GM19240 (cell line): ENCODE measurements at regions not wholly inside any gene's neighbourhood (a gene's known extent, or its start where the extent isn't known, plus 50 kb on each side); places are given as distances from the start of the nearest gene placed in this dataset.

ENCODE experiments used
- DNase-seq: peaks from one replicate; pipeline ENCODE4 v3.0.0; 2011; ENCODE audit warnings: low spot score; ENCODE audit not compliant: insufficient read length

DNA sequence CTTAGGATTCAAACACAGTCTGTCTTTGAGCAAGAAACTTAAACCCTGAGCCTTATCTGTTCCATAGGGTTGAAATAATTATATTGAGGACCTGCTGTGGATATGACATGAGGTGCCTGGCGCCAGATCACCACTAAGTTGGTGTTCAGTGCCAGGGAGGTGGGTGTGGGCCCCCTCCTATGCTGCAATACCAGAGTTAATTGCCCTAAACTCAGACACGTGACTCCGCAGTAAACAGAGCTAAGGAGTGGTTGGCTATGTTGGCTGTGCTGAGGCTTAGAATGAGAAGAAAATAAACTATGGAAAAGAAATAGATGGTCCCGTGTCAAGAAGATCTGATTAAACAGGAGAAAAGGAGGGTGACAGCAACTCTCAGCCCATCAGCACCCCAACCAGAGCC lies 419.4 kb upstream of the JARID2 start:
- no peak for DNase-seq

DNA sequence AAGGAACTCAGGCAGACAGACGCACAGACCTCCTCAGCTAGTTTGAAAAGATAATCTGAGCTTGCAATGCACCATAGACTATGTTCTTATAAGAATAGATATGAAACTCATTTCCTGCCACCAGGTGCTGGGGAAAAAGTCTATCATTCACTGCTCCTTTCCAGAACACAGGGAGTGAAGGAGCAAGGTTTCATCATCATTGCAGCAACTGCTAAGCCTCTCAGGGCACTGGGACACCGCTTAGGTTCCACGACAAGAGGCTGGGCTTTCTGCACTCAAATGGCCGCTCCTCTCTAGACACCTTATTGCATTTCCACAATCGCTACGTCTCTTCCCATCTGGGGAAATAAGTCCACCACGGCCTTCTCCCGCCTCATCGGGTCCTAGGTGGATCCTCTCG lies 418.5 kb upstream of the JARID2 start:
- DNase-seq, result no peak

DNA sequence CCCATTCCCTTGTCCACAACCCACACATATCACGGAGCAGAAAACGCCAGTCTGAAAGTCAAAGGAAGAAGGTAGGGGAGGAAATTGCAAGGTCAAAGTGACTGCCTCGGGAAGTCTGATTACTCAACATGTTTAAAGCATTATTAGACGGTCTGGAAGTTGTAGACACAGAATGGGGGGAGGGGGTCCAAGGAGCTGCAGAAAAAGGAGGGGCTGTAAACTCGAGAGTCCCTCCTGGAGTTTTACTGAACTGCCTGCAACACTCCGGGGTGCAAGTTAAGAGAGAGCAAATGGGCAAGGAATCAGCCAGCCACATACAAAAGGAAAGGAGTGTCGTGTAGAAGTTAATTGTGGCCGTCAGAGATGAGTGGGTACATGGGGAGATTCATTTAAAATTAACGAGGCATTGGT lies 417.7 kb upstream of the JARID2 start:
- DNase-seq, result no peak

DNA sequence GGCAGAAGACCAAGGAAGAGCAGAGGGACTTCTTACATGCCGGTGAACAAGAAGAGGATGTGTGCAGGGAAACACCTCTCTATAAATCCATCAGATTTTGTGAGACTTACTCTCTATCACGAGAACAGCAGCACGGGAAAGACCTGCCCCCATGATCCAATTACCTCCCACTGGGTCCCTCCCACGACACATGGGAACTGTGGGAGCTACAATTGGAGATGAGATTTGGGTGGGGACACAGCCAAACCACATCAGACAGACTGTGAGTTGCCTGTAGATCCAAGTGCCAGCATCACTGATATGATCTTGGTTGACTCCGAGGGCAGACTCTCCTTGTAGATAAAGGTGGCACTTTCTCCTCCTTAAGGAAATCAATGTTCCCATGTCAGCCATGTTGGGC lies 414.8 kb upstream of the JARID2 start:
- no peak for DNase-seq

DNA sequence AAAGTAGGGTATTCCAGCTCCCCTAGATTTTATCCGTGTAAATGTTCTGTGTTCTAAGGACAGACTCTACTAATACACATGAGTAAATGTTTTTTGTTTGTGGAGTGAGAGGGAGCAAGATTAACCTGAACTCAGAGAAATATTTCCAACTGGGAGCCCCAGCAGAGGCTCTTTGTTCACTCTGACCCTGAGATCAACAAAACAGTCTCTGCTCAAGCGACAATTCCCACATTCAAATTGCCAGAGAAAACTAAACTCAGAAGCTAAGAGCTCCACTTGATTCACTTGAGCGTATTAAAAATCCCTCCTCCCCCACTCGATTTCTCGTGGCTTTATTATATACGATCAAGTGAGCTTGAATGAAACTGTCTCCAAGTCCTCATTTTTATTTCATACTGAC lies 413.9 kb upstream of the JARID2 start:
- DNase-seq, result no peak

DNA sequence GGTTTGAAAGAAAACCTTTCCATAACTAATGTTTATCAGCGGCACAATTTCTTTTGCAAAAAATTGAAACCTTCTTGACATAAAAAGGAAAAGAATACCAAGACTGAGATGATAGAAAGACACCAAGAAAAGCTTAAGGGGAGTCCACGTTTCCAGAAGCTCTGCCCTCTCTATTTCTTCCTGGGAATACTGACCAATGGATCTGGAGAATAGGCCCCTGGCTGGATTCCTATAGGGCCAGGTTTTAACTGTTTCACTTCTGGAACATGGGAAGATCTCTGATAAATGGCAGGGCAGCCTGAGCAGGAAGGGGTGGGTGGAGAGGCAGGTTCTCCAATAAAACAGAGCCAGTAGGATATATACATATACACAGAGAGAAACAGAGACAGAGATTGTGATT lies 413.4 kb upstream of the JARID2 start:
- no peak for DNase-seq

DNA sequence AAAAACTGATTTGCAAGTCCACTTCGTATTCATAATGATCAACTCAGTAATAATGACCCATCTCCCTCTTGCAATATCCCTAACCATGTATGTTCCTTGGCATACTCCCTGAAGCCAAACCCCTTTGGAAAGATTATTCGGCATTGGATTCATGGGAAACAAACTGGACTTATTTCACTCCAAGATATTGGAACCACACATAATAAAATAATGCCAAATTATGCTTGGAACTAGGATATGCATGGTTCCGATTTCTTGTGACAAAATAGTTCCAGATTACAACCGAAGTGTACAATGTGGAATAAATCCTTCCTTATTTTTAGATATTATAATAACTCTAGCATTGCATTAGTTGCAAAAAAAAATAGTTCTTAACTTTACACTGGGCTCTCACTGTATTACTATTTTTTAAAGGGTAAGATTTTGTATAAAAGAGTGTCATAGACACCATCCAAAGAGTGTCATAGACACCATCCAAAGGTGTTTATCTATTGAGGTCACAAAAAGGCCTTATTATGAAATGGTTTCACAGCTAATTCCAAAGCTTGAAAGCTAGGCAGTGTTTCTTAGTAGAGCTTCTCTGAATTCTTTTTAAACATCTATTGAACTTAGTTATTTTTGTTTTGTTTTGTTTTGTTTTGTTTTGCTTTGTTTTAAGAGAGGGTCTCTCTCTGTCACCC lies 410.9 kb upstream of the JARID2 start:
- no peak for DNase-seq

DNA sequence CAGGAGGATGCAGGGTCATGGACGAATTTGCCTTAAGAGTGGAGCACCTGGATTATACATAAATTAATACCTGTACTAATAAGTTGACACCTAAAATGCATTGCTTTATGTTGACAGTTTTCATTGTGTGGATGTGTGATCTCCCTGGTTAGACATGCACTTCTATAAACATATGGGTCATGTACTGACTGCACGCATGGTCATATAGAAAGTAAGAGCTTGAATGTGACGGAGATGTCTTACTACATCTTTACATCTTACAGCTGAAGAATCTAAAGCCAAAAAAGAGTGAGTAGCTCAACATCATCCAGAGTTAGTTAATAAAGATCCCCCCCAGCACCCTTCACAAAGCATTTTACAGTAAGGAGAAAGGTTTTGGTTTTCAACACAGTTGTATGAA lies 408.4 kb upstream of the JARID2 start:
- DNase-seq, result no peak

DNA sequence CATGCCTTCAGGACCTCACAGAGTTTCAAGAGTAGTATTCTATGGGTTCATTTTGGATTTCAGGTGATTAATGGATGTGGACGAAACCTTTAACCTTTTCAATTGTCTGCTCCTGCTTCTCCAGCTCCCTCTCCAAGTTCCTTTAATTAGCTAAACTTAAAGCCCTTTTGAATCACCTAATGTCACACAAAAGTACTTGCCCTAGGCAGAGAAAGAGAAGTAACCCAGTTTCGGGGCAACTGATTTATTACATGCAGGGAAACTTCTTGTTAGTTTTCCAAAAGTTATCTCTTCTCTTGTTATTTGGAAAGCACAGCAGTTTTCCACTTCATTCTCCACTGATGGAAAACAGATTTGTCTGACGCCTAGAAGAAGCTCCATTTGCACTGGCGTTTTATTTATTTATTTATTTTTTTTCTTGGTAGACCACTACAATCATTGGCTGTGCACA lies 407.7 kb upstream of the JARID2 start:
- DNase-seq, result no peak

DNA sequence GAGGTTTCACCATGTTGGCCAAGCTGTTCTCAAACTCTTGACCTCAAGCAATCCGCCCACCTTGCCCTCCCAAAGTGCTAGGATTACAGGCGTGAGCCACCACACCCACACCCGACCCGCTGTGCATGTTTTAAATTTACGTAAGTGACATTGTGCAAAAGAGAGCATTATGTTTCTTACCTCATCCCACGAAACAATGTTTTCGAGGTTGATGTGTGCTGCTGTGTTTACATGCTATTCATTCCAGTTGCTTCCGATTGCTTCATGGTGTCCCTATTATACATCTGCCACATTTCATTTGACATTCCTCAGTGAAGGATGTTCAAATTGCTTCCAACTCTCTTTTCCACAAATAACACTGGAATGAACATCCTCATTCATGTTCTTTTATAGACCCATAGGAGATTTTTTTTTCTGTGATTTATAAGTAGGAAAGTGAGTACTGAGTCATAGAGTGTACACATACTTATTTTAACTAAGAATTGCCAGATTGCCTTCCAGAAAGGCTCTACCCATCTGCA lies 403.9 kb upstream of the JARID2 start:
- no peak for DNase-seq

DNA sequence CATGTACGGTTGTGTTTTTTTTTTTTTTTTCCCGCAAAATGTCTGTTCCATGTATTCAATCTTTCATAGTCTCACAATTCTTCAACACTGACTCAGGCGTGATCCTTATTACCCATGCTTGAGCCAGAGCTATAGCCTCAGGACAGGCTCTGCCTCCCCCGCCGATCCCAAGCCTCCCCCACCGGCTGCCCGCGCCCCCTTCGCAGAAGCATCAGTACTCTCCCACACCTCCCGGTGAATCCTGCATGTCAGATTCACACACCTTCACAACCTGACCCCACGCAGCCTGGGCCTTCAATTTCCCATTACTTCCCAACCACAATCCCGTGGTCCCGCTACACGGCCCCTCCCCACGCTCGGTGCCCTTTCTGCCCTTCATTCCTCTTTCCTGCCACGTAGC lies 401.5 kb upstream of the JARID2 start:
- DNase-seq, result no peak

DNA sequence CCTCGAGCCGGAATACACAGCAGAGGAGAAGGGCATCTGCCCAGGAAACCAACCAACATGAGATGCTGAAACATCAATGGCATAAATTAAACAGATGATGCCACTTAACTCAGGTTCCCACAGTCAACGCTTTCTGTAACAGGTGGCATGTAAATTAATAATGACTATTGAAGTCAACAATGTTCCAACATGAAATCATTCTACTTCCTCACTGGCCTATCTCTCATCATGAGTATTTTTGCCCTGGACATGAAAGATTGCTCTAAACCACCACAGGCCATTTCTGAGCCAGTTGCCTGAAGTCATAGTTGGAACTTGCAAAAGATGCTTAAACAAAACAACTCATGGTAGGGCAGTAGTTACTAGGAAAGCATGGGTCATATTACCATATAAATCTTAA lies 397.9 kb upstream of the JARID2 start:
- DNase-seq, result no peak

DNA sequence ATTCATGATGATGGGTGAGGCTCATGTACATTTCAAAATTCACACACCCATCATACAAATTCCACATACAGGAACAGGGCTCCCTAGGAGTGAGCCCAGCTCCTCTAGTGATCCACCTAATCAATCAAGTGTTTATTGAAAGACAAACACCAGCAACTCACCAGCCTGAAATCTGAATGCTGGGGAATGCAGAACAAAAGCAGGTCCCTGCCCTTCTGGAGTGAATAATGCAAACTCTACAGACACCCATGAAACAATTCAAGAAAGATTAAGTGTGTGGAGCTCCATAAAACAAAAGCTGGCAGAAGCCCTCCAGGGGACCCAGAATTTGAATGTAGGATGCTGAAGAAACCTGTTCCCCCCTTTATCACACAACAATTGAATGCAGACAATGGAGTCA lies 396.7 kb upstream of the JARID2 start:
- DNase-seq, result no peak

DNA sequence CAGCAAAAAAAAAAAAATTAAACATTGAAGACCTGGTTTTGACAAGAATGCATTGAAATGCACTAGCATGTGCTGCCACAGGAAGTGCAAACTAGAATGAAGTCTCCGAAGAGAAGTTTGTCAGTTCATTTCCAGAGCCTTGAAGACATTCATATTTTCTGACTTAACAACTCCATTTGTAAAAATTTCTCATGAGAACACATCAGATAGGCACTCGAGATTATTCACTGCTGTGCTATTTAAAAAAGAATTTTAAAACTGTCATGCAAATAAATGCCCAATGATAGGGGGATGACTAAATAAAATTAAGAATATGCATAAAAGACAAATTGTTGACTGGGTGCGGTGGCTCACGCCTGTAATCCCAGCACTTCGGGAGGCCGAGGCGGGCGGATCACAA lies 394.6 kb upstream of the JARID2 start:
- no peak for DNase-seq

DNA sequence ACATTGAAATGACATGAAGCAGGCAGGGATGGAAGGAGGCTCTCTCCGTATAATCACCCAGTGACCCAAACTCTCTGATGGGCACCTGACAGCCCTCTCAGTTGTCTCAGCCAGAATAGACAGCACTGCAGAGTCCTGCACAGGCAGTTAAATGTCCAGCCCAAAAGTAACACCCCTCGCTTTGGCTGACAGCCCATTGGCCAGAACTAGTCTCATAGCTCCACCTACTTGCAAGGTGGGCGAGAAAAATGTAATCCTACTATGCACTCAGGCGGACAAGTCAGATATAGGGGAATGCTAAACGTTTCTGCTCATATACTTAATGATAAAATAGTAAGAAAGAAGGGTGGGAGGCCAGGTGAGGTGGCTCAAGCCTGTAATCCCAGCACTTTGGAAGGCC lies 393.5 kb upstream of the JARID2 start:
- no peak for DNase-seq

DNA sequence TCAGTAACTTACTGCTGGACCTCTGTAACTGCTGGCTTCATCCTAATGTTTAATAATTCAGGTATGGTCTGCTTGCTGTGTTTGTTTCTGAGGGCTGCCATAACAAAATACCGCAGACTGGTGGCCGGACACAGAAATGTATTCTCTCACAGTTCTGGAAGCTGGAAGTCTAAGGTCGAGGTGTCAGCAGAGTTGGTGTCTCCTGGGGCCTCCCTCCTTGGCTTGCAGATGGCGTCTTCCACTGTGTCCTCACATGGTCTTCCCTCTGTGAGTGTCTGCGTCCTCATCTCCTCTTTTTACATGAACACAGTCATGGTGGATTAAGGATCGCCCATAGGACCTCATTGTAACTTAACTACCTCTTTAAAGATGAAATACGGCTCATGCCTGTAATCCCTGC lies 389.7 kb upstream of the JARID2 start:
- DNase-seq, result no peak

DNA sequence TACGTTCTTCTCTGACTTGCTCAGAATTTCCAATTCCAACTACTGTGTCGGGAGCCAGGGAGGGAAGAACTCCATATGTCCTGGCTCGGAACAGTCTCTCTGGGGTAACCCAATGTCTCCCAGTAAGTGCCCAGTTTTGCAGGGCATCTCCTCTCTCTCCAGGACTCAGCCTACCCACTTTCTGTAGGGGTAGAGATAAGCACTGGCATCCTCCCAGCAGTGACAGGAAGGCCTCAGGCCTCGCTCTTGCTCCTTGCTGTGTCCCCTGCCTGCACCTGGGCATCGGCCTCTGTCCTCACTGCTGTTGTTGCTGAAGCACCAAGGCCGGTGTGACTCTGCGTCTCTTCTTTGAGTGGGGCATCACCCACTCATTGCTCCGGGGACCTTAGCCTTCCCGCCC lies 388.9 kb upstream of the JARID2 start:
- DNase-seq, result no peak

DNA sequence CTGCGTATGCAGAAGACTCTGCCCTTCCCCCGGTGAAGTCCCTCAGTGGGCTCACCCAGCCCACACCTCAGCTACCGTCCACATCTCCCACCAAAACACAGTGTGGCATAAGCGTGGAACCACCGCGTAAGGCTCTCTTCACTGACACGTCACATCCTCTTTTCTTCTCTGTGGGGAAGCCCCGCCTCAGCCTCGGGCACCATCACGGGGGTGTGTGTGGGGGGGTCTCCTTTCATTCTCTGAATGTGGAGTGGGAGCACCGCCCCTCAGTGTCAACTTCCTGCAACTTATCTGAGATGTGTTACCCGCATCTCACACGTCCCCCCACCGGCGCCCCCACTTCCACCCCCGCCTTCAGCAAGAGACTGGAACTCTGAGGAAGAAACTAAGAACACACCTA lies 388.4 kb upstream of the JARID2 start:
- DNase-seq, result no peak

DNA sequence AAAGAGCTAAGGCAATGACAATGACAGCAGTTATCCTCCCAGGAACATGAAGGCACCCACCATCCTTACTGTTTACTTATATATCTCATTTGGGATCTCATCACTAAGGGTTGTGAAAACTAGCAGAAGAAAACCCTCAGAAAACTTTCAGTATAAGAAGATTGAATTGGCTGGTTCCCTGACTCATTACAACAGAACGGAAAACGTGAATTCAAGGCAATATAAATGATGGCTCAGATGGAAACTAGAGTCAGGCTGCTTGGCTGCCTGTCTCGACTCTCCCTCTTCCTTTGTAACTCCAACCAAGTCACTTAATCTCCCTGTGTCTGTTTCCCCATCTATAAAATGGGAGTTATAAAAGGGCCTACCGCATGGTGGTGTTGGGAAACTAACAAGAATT lies 387.1 kb upstream of the JARID2 start:
- no peak for DNase-seq

DNA sequence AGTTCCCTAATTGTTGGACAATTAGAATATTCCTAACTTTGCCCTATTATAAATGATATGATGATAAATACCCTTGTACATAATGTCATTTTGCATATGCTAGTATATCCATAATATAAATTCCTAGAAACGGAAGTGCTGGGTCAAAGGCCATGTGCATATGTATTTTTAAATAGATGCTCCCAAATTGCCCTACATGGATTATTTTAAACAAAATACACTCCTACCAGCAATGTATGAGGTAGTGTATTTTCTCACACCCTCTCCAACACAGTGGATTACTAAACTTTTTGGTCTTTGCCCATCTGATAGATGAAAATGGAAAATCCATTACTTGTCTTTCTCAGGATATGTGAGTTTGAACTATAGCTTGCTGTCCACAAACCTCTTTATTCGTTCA lies 385.1 kb upstream of the JARID2 start:
- DNase-seq, result no peak

DNA sequence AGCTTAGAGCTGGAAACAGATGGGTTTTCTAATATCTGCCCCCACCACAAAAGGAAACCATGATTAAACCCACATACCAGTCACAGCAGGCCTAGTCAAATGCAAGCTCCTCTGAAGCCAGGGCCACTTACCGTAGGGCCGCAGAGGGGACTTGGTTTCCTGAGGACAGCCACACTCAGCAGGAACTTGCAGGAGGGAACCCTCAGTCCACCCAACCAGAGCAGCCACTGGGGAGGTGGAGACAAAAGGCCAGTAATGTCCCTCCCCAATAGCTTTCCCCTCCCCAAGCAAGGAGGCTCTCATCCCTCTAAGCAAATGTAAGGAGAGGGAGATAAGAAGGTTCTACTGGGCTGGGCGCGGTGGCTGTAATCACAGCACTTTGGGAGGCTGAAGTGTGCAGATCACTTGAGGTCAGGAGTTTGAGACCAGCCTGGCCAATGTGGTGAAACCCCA lies 384.4 kb upstream of the JARID2 start:
- no peak for DNase-seq

DNA sequence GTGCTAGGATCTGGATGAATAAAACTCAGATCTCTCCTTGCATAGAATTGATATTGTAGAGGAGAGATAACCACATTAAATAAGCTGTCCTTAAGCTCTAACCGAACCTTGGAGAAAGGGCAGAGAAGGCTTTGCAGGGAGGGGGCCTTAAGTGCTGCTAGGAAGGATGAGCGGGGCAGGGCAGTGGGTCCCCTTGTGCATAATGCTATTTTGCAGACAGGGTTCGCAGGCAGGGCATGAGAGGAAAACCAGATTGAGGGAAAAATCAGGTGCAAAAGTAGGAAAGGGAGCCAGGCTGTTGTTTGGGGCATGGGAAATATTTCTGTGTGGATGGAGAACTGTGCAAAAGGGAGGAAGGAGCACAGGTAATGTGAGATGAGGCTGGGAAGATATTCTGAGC lies 383.0 kb upstream of the JARID2 start:
- no peak for DNase-seq
